Astrocyte (in vitro differentiated cells and primary cell): ENCODE measurements at regions not wholly inside any gene's neighbourhood (a gene's known extent, or its start where the extent isn't known, plus 50 kb on each side); places are given as distances from the start of the nearest gene placed in this dataset.

Experiments
- DNase-seq: peaks from one replicate; pipeline ENCODE4 v3.0.0-alpha.2; 2010; ENCODE audit warnings: low read depth
- FAIRE-seq: peaks from 2 replicates; lab custom pipeline; 2011; peaks lifted over from hg19 to GRCh38; lab: Jason Lieb, UNC
- H2AFZ ChIP-seq: 2 replicates; pipeline ENCODE4 v1.6.0; 2012; ENCODE audit warnings: low read depth, low read length, inconsistent platforms
- H3K27ac ChIP-seq: 2 replicates; pipeline ENCODE4 v1.5.1; 2011; ENCODE audit warnings: low read depth, low read length, inconsistent platforms
- H3K27me3 ChIP-seq: 2 replicates; pipeline ENCODE4 v1.6.0; 2011; ENCODE audit warnings: low read length, inconsistent platforms; ENCODE audit not compliant: insufficient read depth
- H3K36me3 ChIP-seq: 2 replicates; pipeline ENCODE4 v1.5.1; 2011; ENCODE audit warnings: low read length, inconsistent platforms; ENCODE audit not compliant: insufficient read depth
- H3K4me1 ChIP-seq: 2 replicates; pipeline ENCODE4 v1.5.1; 2011; ENCODE audit warnings: low read length, inconsistent platforms; ENCODE audit not compliant: insufficient read depth
- H3K4me2 ChIP-seq: 2 replicates; pipeline ENCODE4 v1.6.0; 2012; ENCODE audit warnings: low read length, inconsistent platforms
- H3K4me3 ChIP-seq: 2 replicates; pipeline ENCODE4 v1.5.1; 2011; ENCODE audit warnings: low read depth, mild to moderate bottlenecking, low read length, inconsistent platforms; ENCODE audit not compliant: insufficient read depth
- H3K79me2 ChIP-seq: 2 replicates; pipeline ENCODE4 v1.6.0; 2012; ENCODE audit warnings: mild to moderate bottlenecking, low read length, inconsistent platforms; ENCODE audit not compliant: insufficient read depth
- H3K9ac ChIP-seq: 2 replicates; pipeline ENCODE4 v1.6.0; 2012; ENCODE audit warnings: mild to moderate bottlenecking, low read length, inconsistent platforms
- H3K9me3 ChIP-seq: 2 replicates; pipeline ENCODE4 v1.5.1; 2012; ENCODE audit warnings: low read depth, mild to moderate bottlenecking, low read length, inconsistent platforms; ENCODE audit not compliant: insufficient read depth
- H4K20me1 ChIP-seq: 2 replicates; pipeline ENCODE4 v1.6.0; 2012; ENCODE audit warnings: low read length, inconsistent platforms; ENCODE audit not compliant: insufficient read depth
- H3K27ac Mint-ChIP-seq: one replicate; pipeline ENCODE4 v1.8.0; 2021; ENCODE audit warnings: mild to moderate bottlenecking, mixed read lengths; ENCODE audit not compliant: unreplicated experiment
- H3K27me3 Mint-ChIP-seq: one replicate; pipeline ENCODE4 v1.8.0; 2021; ENCODE audit warnings: low read depth, mixed read lengths; ENCODE audit not compliant: unreplicated experiment
- H3K36me3 Mint-ChIP-seq: one replicate; pipeline ENCODE4 v1.8.0; 2021; ENCODE audit warnings: low read depth, mixed read lengths; ENCODE audit not compliant: unreplicated experiment
- H3K4me1 Mint-ChIP-seq: one replicate; pipeline ENCODE4 v1.8.0; 2021; ENCODE audit warnings: low read depth, mixed read lengths; ENCODE audit not compliant: unreplicated experiment
- H3K4me3 Mint-ChIP-seq: one replicate; pipeline ENCODE4 v1.8.0; 2021; ENCODE audit warnings: mild to moderate bottlenecking, moderate library complexity, mixed read lengths; ENCODE audit not compliant: unreplicated experiment
- H3K9me3 Mint-ChIP-seq: one replicate; pipeline ENCODE4 v1.8.0; 2021; ENCODE audit warnings: mild to moderate bottlenecking, mixed read lengths; ENCODE audit not compliant: unreplicated experiment
- CTCF ChIP-seq: IDR thresholded peaks from 2 replicates; pipeline ENCODE4 v1.5.1; 2011; ENCODE audit warnings: low read depth, mild to moderate bottlenecking, inconsistent platforms, low read length, moderate library complexity; ENCODE audit not compliant: insufficient read depth
- EZH2 ChIP-seq: IDR thresholded peaks from 2 replicates; pipeline ENCODE4 v1.6.1; 2012; ENCODE audit warnings: mild to moderate bottlenecking, low read length, inconsistent platforms; ENCODE audit not compliant: insufficient read depth

GRCh38 chr13:106112191-106112590, 423.3 kb downstream of the EFNB2 start:
- H2AFZ ChIP-seq = no peak overlapping the region

GRCh38 chr13:106110241-106110855, 425.1 kb downstream of the EFNB2 start:
- Histone ChIP-seq H3K36me3 (no peaks in the 10 kb centered on the region), H3K79me2 (no peaks in the 10 kb centered on the region), H3K4me1 (peaks cover 17% of the 10 kb centered on the region), H3K4me3 (no peak overlapping the region), H3K9me3 (no peaks in the 10 kb centered on the region), H3K27ac (peak overlapping the region; percentile 37), H3K4me2 (peak overlapping the region; percentile 19), H4K20me1 (no peaks in the 10 kb centered on the region), H3K9ac (no peak overlapping the region), H3K27me3 (no peaks in the 10 kb centered on the region), H2AFZ (no peak overlapping the region)
- Mint-ChIP-seq H3K4me3 (no peak overlapping the region), H3K36me3 (no peaks in the 10 kb centered on the region), H3K27me3 (no peaks in the 10 kb centered on the region), H3K4me1 (peaks cover 7% of the 10 kb centered on the region), H3K27ac (no peak overlapping the region), H3K9me3 (peaks cover 1% of the 10 kb centered on the region)
- TF ChIP-seq EZH2 (no peak), CTCF (no peak)
- FAIRE-seq = peak; percentile 96
- peak; percentile 57 for DNase-seq

More at GRCh38 chr13:106112191-106112590, 423.3 kb downstream of the EFNB2 start:
- Mint-ChIP-seq H3K9me3 (no peaks in the 10 kb centered on the region), H3K27me3 (no peaks in the 10 kb centered on the region), H3K4me3 (no peak overlapping the region), H3K36me3 (no peaks in the 10 kb centered on the region), H3K4me1 (peaks cover 10% of the 10 kb centered on the region), H3K27ac (no peak overlapping the region)
- Histone ChIP-seq H3K9ac (no peak overlapping the region), H3K9me3 (no peaks in the 10 kb centered on the region), H3K4me1 (peaks cover 19% of the 10 kb centered on the region), H3K27ac (no peak overlapping the region), H3K4me3 (no peak overlapping the region), H3K4me2 (no peak overlapping the region), H3K27me3 (no peaks in the 10 kb centered on the region), H3K79me2 (no peaks in the 10 kb centered on the region), H3K36me3 (no peaks in the 10 kb centered on the region), H4K20me1 (no peaks in the 10 kb centered on the region)
- FAIRE-seq (no peak), DNase-seq (no peak)
- no peak for TF ChIP-seq CTCF
- no peak for TF ChIP-seq EZH2

GRCh38 chr13:106109391-106109791, 426.1 kb downstream of the EFNB2 start:
- H3K79me2 ChIP-seq = no peaks in the 10 kb centered on the region
- Mint-ChIP-seq H3K27ac (no peak overlapping the region), H3K36me3 (no peaks in the 10 kb centered on the region), H3K4me3 (no peak overlapping the region), H3K9me3 (peaks cover 2% of the 10 kb centered on the region), H3K27me3 (no peaks in the 10 kb centered on the region), H3K4me1 (peaks cover 9% of the 10 kb centered on the region)
- no peaks in the 10 kb centered on the region for H3K27me3 ChIP-seq
- peak overlapping the region; percentile 19 for H3K4me2 ChIP-seq
- no peaks in the 10 kb centered on the region for H4K20me1 ChIP-seq
- FAIRE-seq (peak; percentile 92), DNase-seq (peak; percentile 60)
- no peak overlapping the region for H3K4me3 ChIP-seq
- no peaks in the 10 kb centered on the region for H3K36me3 ChIP-seq
- TF ChIP-seq EZH2 (no peak), CTCF (no peak)
- peak overlapping the region; percentile 45 for H3K27ac ChIP-seq
- no peaks in the 10 kb centered on the region for H3K9me3 ChIP-seq
- H3K4me1 ChIP-seq = peaks cover 27% of the 10 kb centered on the region
- no peak overlapping the region for H2AFZ ChIP-seq
- no peak overlapping the region for H3K9ac ChIP-seq
